Heart left ventricle (tissue), 16 donors: ENCODE measurements at regions not wholly inside any gene's neighbourhood (a gene's known extent, or its start where the extent isn't known, plus 50 kb on each side); places are given as distances from the start of the nearest gene placed in this dataset.

Experiments used
- ATAC-seq, 4 donors: fragments of 200-7000 bp; cut with Tn5 transposase; one replicate each; pipeline ENCODE4 v1.9.1; 2020 to 2022; ENCODE audit warnings: moderate library complexity in 4 of 4, mild to moderate bottlenecking in 3 of 4, moderate number of reproducible peaks in 1 of 4
- DNase-seq, 5 donors: peaks; one replicate each; pipeline ENCODE4 v3.0.0-alpha.2; 2020
- H3K27ac ChIP-seq, 12 donors: fragments of 200-600 bp; sonication (generic) in 4 of 12; one replicate each; pipeline versions ENCODE4 v1.5.0 to v1.8.0; 2016 to 2022; ENCODE audit warnings: mild to moderate bottlenecking in 2 of 12
- H3K27me3 ChIP-seq, 9 donors: fragments of 200-600 bp; sonication (generic) in 2 of 9; one replicate each; pipeline versions ENCODE4 v1.5.1 to v1.8.0; 2016 to 2022; ENCODE audit warnings: mild to moderate bottlenecking in 3 of 9
- H3K36me3 ChIP-seq, 9 donors: fragments of 200-600 bp; sonication (generic) in 2 of 9; one replicate each; pipeline versions ENCODE4 v1.5.0 to v1.8.0; 2018 to 2022; ENCODE audit warnings: mild to moderate bottlenecking in 2 of 9
- H3K4me1 ChIP-seq, 12 donors: fragments of 200-600 bp; sonication (generic) in 4 of 12; one replicate each; pipeline versions ENCODE4 v1.5.0 to v1.8.0; 2016 to 2022; ENCODE audit warnings: mild to moderate bottlenecking in 3 of 12
- H3K4me3 ChIP-seq, 12 donors: fragments of 200-600 bp; sonication (generic) in 4 of 12; one replicate each; pipeline versions ENCODE4 v1.5.0 to v1.8.0; 2017 to 2022; ENCODE audit warnings: mild to moderate bottlenecking in 9 of 12, moderate library complexity in 4 of 12
- H3K9me3 ChIP-seq, 12 donors: fragments of 200-600 bp; sonication (generic) in 4 of 12; one replicate each; pipeline versions ENCODE4 v1.5.0 to v1.8.0; 2016 to 2022; ENCODE audit warnings: mild to moderate bottlenecking in 1 of 12
- CTCF ChIP-seq, 12 donors: fragments of 200-600 bp; sonication (generic) in 4 of 12; IDR thresholded peaks; one replicate each; pipeline versions ENCODE4 v1.5.0 to v1.8.0; 2018 to 2022; ENCODE audit warnings: antibody characterized with exemption in 12 of 12, mild to moderate bottlenecking in 5 of 12
- POLR2A ChIP-seq, 2 donors: fragments of 450-650 bp; IDR thresholded peaks; one replicate each; pipeline ENCODE4 v1.6.1; 2017; ENCODE audit warnings: antibody characterized with exemption in 2 of 2, mild to moderate bottlenecking in 2 of 2, moderate library complexity in 2 of 2
- WGBS, 4 donors: extraction: QIAGEN DNeasy Blood & Tissue Kit in 2 of 4; methylation state at CpG; one replicate each; pipeline versions ENCODE4 v1.1.5 to v1.1.7; 2013 to 2018; 5-methylcytosine and 5-hydroxymethylcytosine counted together
- intact Hi-C, 10 donors: fragments of 100-400 bp; cut with DNase I; formaldehyde crosslinking; loops; one replicate each; pipeline versions ENCODE4 v1.11.1 to v1.14.2; 2022
- donor health status: ischemic (EF 13 %, LVEDD 7.1; RV severe dilation, severe dysfunction).
- donor health status: healthy with polysubstance abuse.
- donor health status: DM: no; HTN: yes; CAD: no.
- donor health status: DM: no; HTN: no; CAD: no.
- donor health status: ischemic (EF 25% LVEDD 6.9; RV normal size, moderate dysfunction).
- donor health status: ischemic (EF 25% LVEDD 5.7; RV mildly dilated, moderate dysfunction).
- donor health status: healthy.
- donor health status: DM: yes; HTN: yes; CAD: no.
- donor health status: ischemic (EF 35%, LVEDD 5.7; RV mildly dilated, moderate dysfunction).
- donor health status: nonischemic (EF 11% LVEDD 7.7; RV severe dilation, severe dysfunction).
- donor health status: DM: yes; HTN: yes; CAD: no.
- donor health status: PGD.
- donor health status: ischemic (EF 29% LVEDD 5.4; RV normal size, mild dysfunction).
- donor health status: nonischemic (EF 23%, LVEDD 6.1; RV moderate dilation, normal function).

DNA sequence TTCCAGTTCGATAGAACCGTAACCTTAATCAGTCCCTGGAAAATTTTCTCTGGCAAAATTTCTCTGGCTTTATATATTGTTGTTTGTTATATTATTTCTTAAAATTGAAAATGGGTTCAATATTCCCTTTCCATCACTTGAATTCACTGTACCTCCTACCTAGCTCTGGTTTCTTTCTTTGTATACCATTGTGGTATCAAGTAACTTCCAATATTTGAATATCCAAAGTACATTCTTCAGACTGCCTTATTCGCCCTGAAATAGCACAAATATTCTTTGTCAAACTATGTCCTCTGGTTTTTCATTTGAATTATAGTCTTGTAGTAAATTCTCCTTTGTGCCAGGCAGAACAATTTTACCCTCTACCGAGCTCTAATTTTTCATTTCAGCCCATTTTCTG, 541.6 kb downstream of the REEP3 start:
- Histone ChIP-seq H3K9me3 (no peaks in the 10 kb centered on the region), H3K4me1 (peaks cover 0 to 16% (median 9%) of the 10 kb centered on the region in 12 donors), H3K36me3 (no peaks in the 10 kb centered on the region), H3K4me3 (no peak overlapping the region), H3K27ac (no peak overlapping the region), H3K27me3 (no peaks in the 10 kb centered on the region)
- 56 to 82% (median 67%) methylated on average over 4 of the region's 4 CpGs for WGBS, 4 donors
- TF ChIP-seq CTCF (IDR thresholded peaks at IDR 0.05) (no peak), POLR2A (IDR thresholded peaks at IDR 0.05) (no peak)
- intact Hi-C loops: no loop called here
- DNase-seq: no peak
- ATAC-seq: no peak

GRCh38 chr10:64067009-64067606, 545.9 kb downstream of the REEP3 start:
- WGBS, 4 donors: 3 to 24% (median 7%) methylated on average over 4 of the region's 4 CpGs
- peaks cover 0 to 20% (median 10%) of the 10 kb centered on the region in 12 donors for H3K4me1 ChIP-seq
- H3K36me3 ChIP-seq: no peaks in the 10 kb centered on the region
- H3K27me3 ChIP-seq: no peaks in the 10 kb centered on the region
- no peak for TF ChIP-seq POLR2A (IDR thresholded peaks at IDR 0.05)
- no peak for TF ChIP-seq CTCF (IDR thresholded peaks at IDR 0.05)
- ATAC-seq (peak in 3 of 4 donors; percentile 24 to 61 (median 32)), DNase-seq (no peak)
- peak overlapping the region in 2 of 12 donors; percentile 19 to 42 for H3K27ac ChIP-seq
- H3K4me3 ChIP-seq: no peak overlapping the region
- H3K9me3 ChIP-seq: no peaks in the 10 kb centered on the region
- intact Hi-C loops: no loop called here

- Histone ChIP-seq H3K27me3 (no peaks in the 10 kb centered on the region), H3K27ac (no peak overlapping the region), H3K4me1 (peaks cover 0 to 20% (median 10%) of the 10 kb centered on the region in 12 donors), H3K4me3 (no peak overlapping the region), H3K9me3 (no peaks in the 10 kb centered on the region), H3K36me3 (no peaks in the 10 kb centered on the region)
- intact Hi-C loops: no loop called here
- 90 to 95% (median 92%) methylated on average over 2 of the region's 2 CpGs for WGBS, 4 donors
- ATAC-seq: no peak
- TF ChIP-seq CTCF (IDR thresholded peaks at IDR 0.05) (no peak), POLR2A (IDR thresholded peaks at IDR 0.05) (no peak)
- no peak for DNase-seq
Observed at GRCh38 chr10:64067859-64068258, 546.7 kb downstream of the REEP3 start.

DNA sequence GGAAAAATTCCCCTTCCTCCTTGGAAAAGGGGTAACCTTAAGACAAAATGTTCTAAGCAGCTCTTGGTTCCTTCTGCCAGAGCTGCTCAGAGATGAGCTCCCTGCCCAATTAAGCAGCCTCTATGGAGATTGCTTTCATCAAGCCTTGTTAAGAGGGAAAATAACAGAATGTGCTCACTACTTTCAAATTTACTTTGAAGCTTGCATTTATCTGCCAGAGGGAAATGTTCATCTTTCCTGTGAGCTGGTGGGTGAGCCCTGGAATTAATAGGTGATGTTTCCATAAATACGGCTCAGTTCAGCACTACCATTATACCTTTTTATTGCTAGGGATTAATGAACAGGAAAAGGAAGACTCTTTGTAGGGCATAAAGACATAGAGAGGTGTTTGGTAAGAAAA, 549.0 kb downstream of the REEP3 start:
- Histone ChIP-seq H3K4me3 (no peak overlapping the region), H3K9me3 (no peaks in the 10 kb centered on the region), H3K27me3 (no peaks in the 10 kb centered on the region), H3K4me1 (peaks cover 0 to 20% (median 10%) of the 10 kb centered on the region in 12 donors), H3K36me3 (no peaks in the 10 kb centered on the region), H3K27ac (no peak overlapping the region)
- DNase-seq (no peak), ATAC-seq (no peak)
- 67 to 89% (median 81%) methylated on average over 1 of the region's 1 CpG for WGBS, 4 donors
- TF ChIP-seq CTCF (IDR thresholded peaks at IDR 0.05) (no peak), POLR2A (IDR thresholded peaks at IDR 0.05) (no peak)
- intact Hi-C loops: no loop called here
